ENCODE measurements at regions not wholly inside any gene's neighbourhood (a gene's known extent, or its start where the extent isn't known, plus 50 kb on each side); places are given as distances from the start of the nearest gene placed in this dataset.

DNA sequence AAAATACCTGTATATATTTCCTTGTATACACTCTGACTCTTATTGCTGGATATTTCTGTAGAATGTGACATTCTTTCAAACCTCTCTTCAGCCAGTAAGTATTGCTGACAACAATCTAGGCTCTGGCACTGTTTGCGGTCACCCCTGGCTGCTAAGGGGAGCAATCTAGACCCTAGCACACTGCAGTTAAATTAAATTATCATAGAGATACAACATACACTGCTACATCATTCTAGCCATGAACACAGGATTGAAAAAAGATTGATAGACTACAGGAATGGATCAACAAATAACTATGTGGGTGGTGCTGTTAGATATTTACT, 108.7 kb upstream of the MEIS2 start:
- no peak for TF ChIP-seq CTCF (IDR thresholded peaks at IDR 0.05; ENCODE audit: low read depth, low read length, missing input control)
- no peak for TF ChIP-seq SP1 (IDR thresholded peaks at IDR 0.05)
- no peak for TF ChIP-seq RAD21 (IDR thresholded peaks at IDR 0.05)
- TF ChIP-seq, protein P1, sequence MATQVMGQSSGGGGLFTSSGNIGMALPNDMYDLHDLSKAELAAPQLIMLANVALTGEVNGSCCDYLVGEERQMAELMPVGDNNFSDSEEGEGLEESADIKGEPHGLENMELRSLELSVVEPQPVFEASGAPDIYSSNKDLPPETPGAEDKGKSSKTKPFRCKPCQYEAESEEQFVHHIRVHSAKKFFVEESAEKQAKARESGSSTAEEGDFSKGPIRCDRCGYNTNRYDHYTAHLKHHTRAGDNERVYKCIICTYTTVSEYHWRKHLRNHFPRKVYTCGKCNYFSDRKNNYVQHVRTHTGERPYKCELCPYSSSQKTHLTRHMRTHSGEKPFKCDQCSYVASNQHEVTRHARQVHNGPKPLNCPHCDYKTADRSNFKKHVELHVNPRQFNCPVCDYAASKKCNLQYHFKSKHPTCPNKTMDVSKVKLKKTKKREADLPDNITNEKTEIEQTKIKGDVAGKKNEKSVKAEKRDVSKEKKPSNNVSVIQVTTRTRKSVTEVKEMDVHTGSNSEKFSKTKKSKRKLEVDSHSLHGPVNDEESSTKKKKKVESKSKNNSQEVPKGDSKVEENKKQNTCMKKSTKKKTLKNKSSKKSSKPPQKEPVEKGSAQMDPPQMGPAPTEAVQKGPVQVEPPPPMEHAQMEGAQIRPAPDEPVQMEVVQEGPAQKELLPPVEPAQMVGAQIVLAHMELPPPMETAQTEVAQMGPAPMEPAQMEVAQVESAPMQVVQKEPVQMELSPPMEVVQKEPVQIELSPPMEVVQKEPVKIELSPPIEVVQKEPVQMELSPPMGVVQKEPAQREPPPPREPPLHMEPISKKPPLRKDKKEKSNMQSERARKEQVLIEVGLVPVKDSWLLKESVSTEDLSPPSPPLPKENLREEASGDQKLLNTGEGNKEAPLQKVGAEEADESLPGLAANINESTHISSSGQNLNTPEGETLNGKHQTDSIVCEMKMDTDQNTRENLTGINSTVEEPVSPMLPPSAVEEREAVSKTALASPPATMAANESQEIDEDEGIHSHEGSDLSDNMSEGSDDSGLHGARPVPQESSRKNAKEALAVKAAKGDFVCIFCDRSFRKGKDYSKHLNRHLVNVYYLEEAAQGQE (IDR thresholded peaks at IDR 0.05), result no peak
- TF ChIP-seq MAX (IDR thresholded peaks at IDR 0.05), result no peak

Measured in liver (tissue), 3 donors.